ENCODE measurements at regions not wholly inside any gene's neighbourhood (a gene's known extent, or its start where the extent isn't known, plus 50 kb on each side); places are given as distances from the start of the nearest gene placed in this dataset.

DNA sequence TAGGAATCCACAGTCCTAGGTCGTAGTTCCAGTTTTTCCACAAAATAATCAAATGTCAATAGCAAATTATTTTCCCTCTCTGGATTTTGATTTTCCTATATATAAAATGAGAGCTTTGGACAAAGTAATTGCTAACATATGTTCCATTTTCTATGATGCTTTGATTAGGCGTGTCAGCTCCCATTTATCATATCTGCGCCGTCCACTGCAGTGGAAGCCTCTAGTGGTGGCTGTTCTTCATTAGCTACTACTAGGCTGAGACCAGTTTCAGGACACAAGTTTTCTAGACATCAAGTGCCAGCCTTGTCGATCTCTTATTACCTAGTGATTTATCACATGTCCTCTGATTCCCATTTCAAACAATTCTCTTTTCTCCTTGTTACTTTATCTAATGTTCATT, 271.5 kb downstream of the TUSC7 start:
- no peak for DNase-seq
- Mint-ChIP-seq H3K9me3 (ENCODE audit: unreplicated experiment) (no peaks in the 10 kb centered on the region), H3K4me1 (ENCODE audit: low read depth, unreplicated experiment) (no peaks in the 10 kb centered on the region), H3K27ac (ENCODE audit: unreplicated experiment) (no peak overlapping the region), H3K27me3 (ENCODE audit: insufficient read depth, unreplicated experiment) (peaks cover 14% of the 10 kb centered on the region), H3K36me3 (ENCODE audit: insufficient read depth, unreplicated experiment) (no peaks in the 10 kb centered on the region), H3K4me3 (ENCODE audit: unreplicated experiment) (no peak overlapping the region)
- Histone ChIP-seq H3K4me1 (no peaks in the 10 kb centered on the region), H3K36me3 (ENCODE audit: control insufficient read depth, insufficient read depth, low read length) (no peaks in the 10 kb centered on the region), H3K4me3 (ENCODE audit: low read depth, low read length) (no peak overlapping the region), H3K9me3 (no peaks in the 10 kb centered on the region; the same call in 1 of the 2 replicates), H3K27me3 (replicated peaks; ENCODE audit: control insufficient read depth, insufficient read depth, low read length) (no peaks in the 10 kb centered on the region)
- CTCF ChIA-PET = no interaction called here
- TF ChIP-seq, protein P1, sequence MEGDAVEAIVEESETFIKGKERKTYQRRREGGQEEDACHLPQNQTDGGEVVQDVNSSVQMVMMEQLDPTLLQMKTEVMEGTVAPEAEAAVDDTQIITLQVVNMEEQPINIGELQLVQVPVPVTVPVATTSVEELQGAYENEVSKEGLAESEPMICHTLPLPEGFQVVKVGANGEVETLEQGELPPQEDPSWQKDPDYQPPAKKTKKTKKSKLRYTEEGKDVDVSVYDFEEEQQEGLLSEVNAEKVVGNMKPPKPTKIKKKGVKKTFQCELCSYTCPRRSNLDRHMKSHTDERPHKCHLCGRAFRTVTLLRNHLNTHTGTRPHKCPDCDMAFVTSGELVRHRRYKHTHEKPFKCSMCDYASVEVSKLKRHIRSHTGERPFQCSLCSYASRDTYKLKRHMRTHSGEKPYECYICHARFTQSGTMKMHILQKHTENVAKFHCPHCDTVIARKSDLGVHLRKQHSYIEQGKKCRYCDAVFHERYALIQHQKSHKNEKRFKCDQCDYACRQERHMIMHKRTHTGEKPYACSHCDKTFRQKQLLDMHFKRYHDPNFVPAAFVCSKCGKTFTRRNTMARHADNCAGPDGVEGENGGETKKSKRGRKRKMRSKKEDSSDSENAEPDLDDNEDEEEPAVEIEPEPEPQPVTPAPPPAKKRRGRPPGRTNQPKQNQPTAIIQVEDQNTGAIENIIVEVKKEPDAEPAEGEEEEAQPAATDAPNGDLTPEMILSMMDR (IDR thresholded peaks at IDR 0.05; ENCODE audit: insufficient read depth in 1 of 2, low read depth in 1 of 2, low read length in 1 of 2, severe bottlenecking in 1 of 2, unreplicated experiment in 1 of 2) = peak in 1 of 2 experiments; percentile 22
- no TSS peak for BruUV-seq (replicated peaks)
- POLR2A ChIA-PET = no interaction called here
- intact Hi-C loops (cut with micrococcal nuclease; ENCODE audit: unreplicated experiment) = no loop called here

DNA sequence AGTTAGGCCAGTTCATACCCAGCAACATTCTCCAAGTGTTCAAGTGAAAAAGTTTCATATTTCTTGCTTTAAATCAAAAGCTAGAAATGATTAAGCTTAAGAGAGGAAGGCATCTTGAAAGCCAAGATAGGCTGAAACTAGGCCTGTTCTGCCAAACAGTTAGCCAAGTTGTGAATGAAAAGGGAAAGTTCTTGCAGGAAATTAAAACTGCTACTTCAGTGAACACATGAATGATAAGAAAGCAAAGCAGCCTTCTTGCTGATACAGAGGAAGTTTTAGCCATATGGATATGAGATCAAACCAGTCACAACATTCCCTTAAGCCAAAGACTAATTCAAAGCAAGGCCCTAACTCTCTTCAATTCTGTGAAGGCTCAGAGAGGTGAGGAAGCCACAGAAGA, 274.7 kb downstream of the TUSC7 start:
- H3K36me3 Mint-ChIP-seq (ENCODE audit: insufficient read depth, unreplicated experiment) = no peaks in the 10 kb centered on the region
- H3K4me1 Mint-ChIP-seq (ENCODE audit: low read depth, unreplicated experiment) = no peaks in the 10 kb centered on the region
- Histone ChIP-seq H3K4me1 (no peaks in the 10 kb centered on the region), H3K27me3 (replicated peaks; ENCODE audit: control insufficient read depth, insufficient read depth, low read length) (no peaks in the 10 kb centered on the region), H3K4me3 (ENCODE audit: low read depth, low read length) (no peak overlapping the region), H3K36me3 (ENCODE audit: control insufficient read depth, insufficient read depth, low read length) (no peaks in the 10 kb centered on the region), H3K9me3 (no peaks in the 10 kb centered on the region)
- BruUV-seq (replicated peaks) = no TSS peak
- ChIA-PET CTCF (no interaction called here), POLR2A (no interaction called here)
- intact Hi-C loops (cut with micrococcal nuclease; ENCODE audit: unreplicated experiment) = no loop called here
- H3K4me3 Mint-ChIP-seq (ENCODE audit: unreplicated experiment) = no peak overlapping the region
- peaks cover 12% of the 10 kb centered on the region for H3K27me3 Mint-ChIP-seq (ENCODE audit: insufficient read depth, unreplicated experiment)
- no peaks in the 10 kb centered on the region for H3K9me3 Mint-ChIP-seq (ENCODE audit: unreplicated experiment)
- DNase-seq = no peak
- TF ChIP-seq, protein P1 (IDR thresholded peaks at IDR 0.05; ENCODE audit: insufficient read depth in 1 of 2, low read depth in 1 of 2, low read length in 1 of 2, severe bottlenecking in 1 of 2, unreplicated experiment in 1 of 2) = no peak
- H3K27ac Mint-ChIP-seq (ENCODE audit: unreplicated experiment) = no peak overlapping the region

DNA sequence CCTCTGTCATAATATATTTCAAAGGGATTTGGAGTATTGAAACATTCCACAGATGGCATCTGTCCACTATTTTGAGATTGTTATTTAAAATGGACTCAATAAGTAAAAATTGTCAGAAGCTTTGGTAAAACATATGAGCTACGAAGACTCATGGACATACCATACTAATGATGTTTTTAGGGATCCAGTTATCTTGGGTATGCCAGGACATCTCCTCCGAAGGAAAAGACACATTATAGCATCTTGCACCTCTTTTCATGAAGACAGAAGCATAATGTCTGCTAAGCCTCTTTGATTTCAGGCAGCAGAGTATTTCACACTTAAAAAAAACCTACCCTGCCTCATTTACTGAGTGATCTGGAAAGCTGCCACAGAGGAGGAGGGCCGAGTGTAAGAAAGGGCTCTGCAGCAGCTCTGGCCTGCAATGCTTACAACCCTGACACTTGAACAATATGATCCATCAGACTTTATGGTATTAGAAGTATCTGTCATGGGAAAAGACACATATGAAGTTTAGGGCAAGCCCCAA, 284.8 kb downstream of the TUSC7 start:
- intact Hi-C loops (cut with micrococcal nuclease; ENCODE audit: unreplicated experiment) = no loop called here
- Mint-ChIP-seq H3K27me3 (ENCODE audit: insufficient read depth, unreplicated experiment) (peaks cover under 1% of the 10 kb centered on the region), H3K27ac (ENCODE audit: unreplicated experiment) (no peak overlapping the region), H3K4me3 (ENCODE audit: unreplicated experiment) (no peak overlapping the region), H3K4me1 (ENCODE audit: low read depth, unreplicated experiment) (no peaks in the 10 kb centered on the region), H3K9me3 (ENCODE audit: unreplicated experiment) (no peaks in the 10 kb centered on the region), H3K36me3 (ENCODE audit: insufficient read depth, unreplicated experiment) (no peaks in the 10 kb centered on the region)
- no peak for DNase-seq
- Histone ChIP-seq H3K4me3 (ENCODE audit: low read depth, low read length) (no peak overlapping the region), H3K36me3 (ENCODE audit: control insufficient read depth, insufficient read depth, low read length) (no peaks in the 10 kb centered on the region), H3K4me1 (no peaks in the 10 kb centered on the region), H3K27me3 (replicated peaks; ENCODE audit: control insufficient read depth, insufficient read depth, low read length) (no peaks in the 10 kb centered on the region), H3K9me3 (no peaks in the 10 kb centered on the region)
- TF ChIP-seq, protein P1 (IDR thresholded peaks at IDR 0.05; ENCODE audit: insufficient read depth in 1 of 2, low read depth in 1 of 2, low read length in 1 of 2, severe bottlenecking in 1 of 2, unreplicated experiment in 1 of 2) = no peak
- no TSS peak for BruUV-seq (replicated peaks)
- POLR2A ChIA-PET = no interaction called here
- CTCF ChIA-PET = no interaction called here
